Transverse colon (tissue), 4 donors: ENCODE measurements at regions not wholly inside any gene's neighbourhood (a gene's known extent, or its start where the extent isn't known, plus 50 kb on each side); places are given as distances from the start of the nearest gene placed in this dataset.

Source experiments
- DNase-seq: peaks from one replicate; pipeline ENCODE4 v3.0.0-alpha.2; 2019
- H3K27ac ChIP-seq, 4 donors: fragments of 200-600 bp; sonication (generic); 2 replicates each; pipeline ENCODE4 v1.5.1; 2016 to 2018; ENCODE audit warnings: inconsistent platforms in 4 of 4
- H3K27me3 ChIP-seq: fragments of 200-600 bp; sonication (generic); 2 replicates; pipeline ENCODE4 v1.5.1; 2017; ENCODE audit warnings: inconsistent platforms
- H3K36me3 ChIP-seq, 4 donors: fragments of 200-600 bp; sonication (generic); 2 replicates each; pipeline ENCODE4 v1.5.1; 2017 to 2019; ENCODE audit warnings: inconsistent platforms in 4 of 4
- H3K4me1 ChIP-seq, 4 donors: fragments of 200-600 bp; sonication (generic); 2 replicates each; pipeline ENCODE4 v1.5.1; 2017 to 2020; ENCODE audit warnings: inconsistent platforms in 4 of 4
- H3K4me3 ChIP-seq, 4 donors: fragments of 200-600 bp; sonication (generic); 1 replicate in 1 of 4; 2 replicates in 3 of 4; pipeline versions ENCODE4 v1.5.1 to v1.6.1; 2017 to 2019; ENCODE audit warnings: inconsistent platforms in 4 of 4
- H3K9me3 ChIP-seq, 2 donors: fragments of 200-600 bp; sonication (generic); 2 replicates each; pipeline ENCODE4 v1.5.1; 2017 to 2019; ENCODE audit warnings: inconsistent platforms in 2 of 2
- EP300 ChIP-seq: sonication (generic); formaldehyde crosslinking; IDR thresholded peaks from one replicate; pipeline ENCODE4 v1.6.1; 2017; ENCODE audit warnings: antibody characterized with exemption, low read depth
- POLR2A ChIP-seq: fragments of 450-650 bp; IDR thresholded peaks from one replicate; pipeline ENCODE4 v1.6.1; 2016; ENCODE audit warnings: antibody characterized with exemption, mild to moderate bottlenecking, moderate library complexity
- POLR2AphosphoS5 ChIP-seq, 3 donors: sonication (generic); formaldehyde crosslinking; IDR thresholded peaks; one replicate each; pipeline ENCODE4 v1.6.1; 2016; ENCODE audit warnings: antibody characterized with exemption in 3 of 3
- WGBS, 2 donors: methylation state at CpG; one replicate each; pipeline ENCODE4 v1.1.5; 2018; ENCODE audit warnings: low coverage in 1 of 2; 5-methylcytosine and 5-hydroxymethylcytosine counted together
- in situ Hi-C, 4 donors: fragments of 200-750 bp; cut with MboI; loops; one replicate each; pipeline versions ENCODE4 v1.15.0 to v1.15.1; 2017; ENCODE audit warnings: low sequenced_read_pairs in 3 of 4, low pct_ligation_motif_present in 1 of 4, low pct_unique_long_range_greater_than_20kb in 1 of 4
- intact Hi-C: fragments of 100-400 bp; cut with DNase I; formaldehyde crosslinking; loops from one replicate; pipeline ENCODE4 v1.15.1; 2023; ENCODE audit warnings: low total_unique reads
- TF ChIP-seq, protein P1 (sequence below), 5 experiments: fragments of 200-600 bp in 3 of 5; fragments of 450-650 bp in 2 of 5; sonication (generic) in 3 of 5; IDR thresholded peaks; 1 replicate in 2 of 5; 2 replicates in 3 of 5; pipeline ENCODE4 v1.5.1; 2016 to 2017; ENCODE audit warnings: antibody characterized with exemption in 5 of 5, inconsistent platforms in 3 of 5, mild to moderate bottlenecking in 2 of 5, moderate library complexity in 1 of 5

DNA sequence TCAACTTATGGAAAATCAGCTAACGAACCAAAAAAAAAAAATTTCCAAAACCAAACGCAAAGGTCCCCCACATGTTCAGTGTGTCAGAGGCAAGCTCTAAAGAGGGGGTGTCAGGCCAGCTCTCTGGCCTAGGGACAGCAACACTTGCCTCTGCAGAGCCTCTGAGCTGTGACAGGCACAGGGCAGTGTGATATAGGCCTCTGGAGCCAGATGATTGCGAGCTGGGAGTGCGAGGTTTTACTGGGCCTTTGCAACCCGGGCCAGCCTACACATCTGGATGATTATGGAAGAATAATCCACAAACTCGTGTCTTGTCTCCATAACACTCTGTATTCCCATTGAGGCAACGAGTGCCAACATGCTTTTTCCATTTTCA is 67.7 kb upstream of the STC2 start:
- DNase-seq: no peak
- in situ Hi-C loops (no loop called here), intact Hi-C loops (no loop called here)
- WGBS, 2 donors: 58 to 60% methylated on average over 2 to 7 of the region's 7 CpGs
- TF ChIP-seq, protein P1, sequence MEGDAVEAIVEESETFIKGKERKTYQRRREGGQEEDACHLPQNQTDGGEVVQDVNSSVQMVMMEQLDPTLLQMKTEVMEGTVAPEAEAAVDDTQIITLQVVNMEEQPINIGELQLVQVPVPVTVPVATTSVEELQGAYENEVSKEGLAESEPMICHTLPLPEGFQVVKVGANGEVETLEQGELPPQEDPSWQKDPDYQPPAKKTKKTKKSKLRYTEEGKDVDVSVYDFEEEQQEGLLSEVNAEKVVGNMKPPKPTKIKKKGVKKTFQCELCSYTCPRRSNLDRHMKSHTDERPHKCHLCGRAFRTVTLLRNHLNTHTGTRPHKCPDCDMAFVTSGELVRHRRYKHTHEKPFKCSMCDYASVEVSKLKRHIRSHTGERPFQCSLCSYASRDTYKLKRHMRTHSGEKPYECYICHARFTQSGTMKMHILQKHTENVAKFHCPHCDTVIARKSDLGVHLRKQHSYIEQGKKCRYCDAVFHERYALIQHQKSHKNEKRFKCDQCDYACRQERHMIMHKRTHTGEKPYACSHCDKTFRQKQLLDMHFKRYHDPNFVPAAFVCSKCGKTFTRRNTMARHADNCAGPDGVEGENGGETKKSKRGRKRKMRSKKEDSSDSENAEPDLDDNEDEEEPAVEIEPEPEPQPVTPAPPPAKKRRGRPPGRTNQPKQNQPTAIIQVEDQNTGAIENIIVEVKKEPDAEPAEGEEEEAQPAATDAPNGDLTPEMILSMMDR (IDR thresholded peaks at IDR 0.05): no peak
- no peak for TF ChIP-seq EP300
- no peak for TF ChIP-seq POLR2AphosphoS5 (IDR thresholded peaks at IDR 0.05)
- no peak for TF ChIP-seq POLR2A
- Histone ChIP-seq H3K9me3 (peaks cover 5 to 9% of the 10 kb centered on the region in 2 donors), H3K36me3 (no peaks in the 10 kb centered on the region), H3K27ac (no peak overlapping the region), H3K27me3 (no peaks in the 10 kb centered on the region), H3K4me1 (no peaks in the 10 kb centered on the region), H3K4me3 (no peak overlapping the region)

DNA sequence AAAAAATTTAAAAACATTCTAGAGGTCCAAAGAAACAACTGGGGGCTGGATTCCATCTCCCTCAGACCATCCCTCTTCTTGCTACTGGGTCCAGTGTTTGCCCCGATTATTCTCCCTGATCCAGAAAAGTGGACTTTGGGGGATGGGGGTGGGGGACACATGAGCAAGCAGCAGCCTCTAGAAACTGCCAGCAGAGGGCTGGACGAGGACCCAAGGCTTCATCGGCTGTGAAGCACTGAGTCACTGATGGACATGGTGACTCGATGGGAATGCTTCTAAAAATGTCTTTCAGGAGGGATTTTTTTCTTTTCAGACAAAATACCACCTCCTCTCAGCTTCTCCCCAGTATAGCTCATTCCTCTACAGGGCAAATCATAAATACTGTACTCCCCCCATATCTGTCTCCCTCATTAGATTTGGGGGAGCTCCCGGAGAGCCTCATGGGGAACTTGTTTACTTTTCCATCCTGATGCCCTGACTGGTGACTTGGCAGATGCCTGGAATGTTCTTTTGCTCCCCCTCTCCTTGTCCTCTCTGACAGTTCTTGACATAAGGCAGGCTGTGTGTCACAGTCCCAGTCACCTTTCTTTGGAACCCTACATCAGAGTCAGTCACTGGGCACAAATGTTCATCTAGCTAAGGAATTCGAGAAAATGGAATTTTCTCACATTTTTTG is 67.2 kb upstream of the STC2 start:
- Histone ChIP-seq H3K27ac (no peak overlapping the region), H3K4me1 (no peaks in the 10 kb centered on the region), H3K9me3 (peaks cover 5 to 9% of the 10 kb centered on the region in 2 donors), H3K27me3 (no peaks in the 10 kb centered on the region), H3K4me3 (no peak overlapping the region), H3K36me3 (no peaks in the 10 kb centered on the region)
- TF ChIP-seq EP300: no peak
- TF ChIP-seq POLR2A: no peak
- no peak for TF ChIP-seq POLR2AphosphoS5 (IDR thresholded peaks at IDR 0.05)
- TF ChIP-seq, protein P1 (IDR thresholded peaks at IDR 0.05): no peak
- intact Hi-C loops (no loop called here), in situ Hi-C loops (no loop called here)
- WGBS, 2 donors: 55 to 72% methylated on average over 5 to 6 of the region's 6 CpGs
- DNase-seq: no peak

DNA sequence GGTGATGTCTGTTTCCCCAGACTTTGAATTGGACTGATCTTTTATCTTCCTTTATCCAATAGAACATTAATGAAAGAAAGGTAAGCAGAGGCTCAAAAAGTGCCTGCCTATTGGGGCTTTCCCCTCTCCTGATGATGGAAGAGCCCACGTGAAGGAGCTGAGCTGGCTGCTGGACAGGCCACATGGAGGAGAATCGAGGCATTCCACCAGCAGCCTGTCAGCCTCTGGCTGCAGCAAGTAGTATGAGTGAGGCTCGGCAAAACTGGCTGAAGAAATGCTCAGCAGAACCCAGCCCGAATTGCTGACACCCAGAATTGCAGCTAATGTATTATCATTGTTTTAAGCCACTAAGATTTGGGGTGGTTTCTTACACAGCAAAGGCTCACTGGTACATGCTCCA is 66.5 kb upstream of the STC2 start:
- intact Hi-C loops: no loop called here
- Histone ChIP-seq H3K4me1 (no peaks in the 10 kb centered on the region), H3K27ac (no peak overlapping the region), H3K36me3 (no peaks in the 10 kb centered on the region), H3K9me3 (peaks cover 5 to 9% of the 10 kb centered on the region in 2 donors), H3K27me3 (no peaks in the 10 kb centered on the region), H3K4me3 (no peak overlapping the region)
- 58% methylated on average over 4 of the region's 4 CpGs; no CpG with 5 or more reads in 1 of the 2 donors for WGBS, 2 donors
- in situ Hi-C loops: no loop called here
- TF ChIP-seq EP300 (no peak), POLR2A (no peak), POLR2AphosphoS5 (IDR thresholded peaks at IDR 0.05) (no peak)
- TF ChIP-seq, protein P1 (IDR thresholded peaks at IDR 0.05): no peak
- no peak for DNase-seq

DNA sequence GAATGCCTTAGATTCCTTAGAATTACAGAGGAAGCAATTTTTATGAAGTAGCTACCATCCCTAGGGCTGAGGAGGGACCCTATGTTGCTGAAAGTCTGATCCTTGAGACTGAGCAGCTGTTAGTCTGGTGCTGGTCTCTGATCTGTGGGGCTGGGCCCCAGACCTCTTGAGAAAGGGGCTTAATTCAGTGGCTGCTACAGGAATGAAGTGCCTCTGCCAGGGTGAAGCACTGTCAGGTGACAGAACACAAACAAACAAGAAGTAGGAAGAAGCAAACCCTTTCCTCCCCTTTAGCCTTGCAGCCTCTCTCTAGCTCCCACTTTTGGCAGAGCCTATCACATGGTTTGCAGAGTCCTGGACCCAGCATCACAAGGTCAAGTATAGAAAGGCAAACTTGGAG is 64.0 kb upstream of the STC2 start:
- H3K4me1 ChIP-seq: no peaks in the 10 kb centered on the region
- DNase-seq: no peak
- no peak overlapping the region for H3K4me3 ChIP-seq
- no peak overlapping the region for H3K27ac ChIP-seq
- no peaks in the 10 kb centered on the region for H3K27me3 ChIP-seq
- intact Hi-C loops: no loop called here
- no peaks in the 10 kb centered on the region for H3K36me3 ChIP-seq
- H3K9me3 ChIP-seq: peaks cover 5 to 9% of the 10 kb centered on the region in 2 donors
- TF ChIP-seq, protein P1 (IDR thresholded peaks at IDR 0.05): no peak
- TF ChIP-seq POLR2AphosphoS5 (IDR thresholded peaks at IDR 0.05): no peak
- TF ChIP-seq POLR2A: no peak
- TF ChIP-seq EP300: no peak
- in situ Hi-C loops: no loop called here
